Stimulated activated CD8-positive, alpha-beta memory T cell treated with anti-CD3 and anti-CD28 coated beads, Interleukin-4, amount 100 ng/mL, for 4 hours (primary cell): ENCODE measurements at regions not wholly inside any gene's neighbourhood (a gene's known extent, or its start where the extent isn't known, plus 50 kb on each side); places are given as distances from the start of the nearest gene placed in this dataset.

Experiments
- DNase-seq, 2 donors: peaks; one replicate each; pipeline ENCODE4 v3.0.0-alpha.2; 2020; ENCODE audit warnings: low read depth in 2 of 2, low spot score in 1 of 2

GRCh38 chr7:106806556-106806955 lies 58.5 kb upstream of the PIK3CG start:
- no peak for DNase-seq

GRCh38 chr7:106807474-106807873 lies 57.6 kb upstream of the PIK3CG start:
- DNase-seq = no peak

GRCh38 chr7:106808967-106809635 lies 56.0 kb upstream of the PIK3CG start:
- DNase-seq = no peak

GRCh38 chr7:106811472-106811871 lies 53.6 kb upstream of the PIK3CG start:
- DNase-seq = no peak

GRCh38 chr7:106812027-106812643 lies 52.9 kb upstream of the PIK3CG start:
- no peak for DNase-seq

GRCh38 chr7:106813705-106814305 lies 51.3 kb upstream of the PIK3CG start:
- no peak for DNase-seq

- no peak for DNase-seq
These were observed 50.2 kb upstream of the PIK3CG start for GRCh38 chr7:106814887-106815286.
